IMR-90 (cell line): ENCODE measurements at regions not wholly inside any gene's neighbourhood (a gene's known extent, or its start where the extent isn't known, plus 50 kb on each side); places are given as distances from the start of the nearest gene placed in this dataset.

Experiments used
- ATAC-seq: fragments of 200-7000 bp; cut with Tn5 transposase; 2 replicates; pipeline ENCODE4 v1.9.1; 2020; ENCODE audit warnings: low read depth, mild to moderate bottlenecking, moderate library complexity
- BruUV-seq: library from RNA; stranded (reverse); fragments of 400-500 nt; replicated peaks from 2 replicates; lab custom pipeline; 2021; lab: Mats Ljungman, UMichigan
- CTCF ChIA-PET: fragments of 300-600 bp; formaldehyde crosslinking; extraction: SDS; loops from one replicate; lab custom pipeline; 2021; ENCODE audit warnings: antibody characterized with exemption; lab: Yijun Ruan, JAX
- POLR2A ChIA-PET: fragments of 300-600 bp; sonication (Branson Sonifier 250); formaldehyde crosslinking; loops from one replicate; lab custom pipeline; 2022; ENCODE audit warnings: antibody characterized with exemption; ENCODE audit not compliant: unreplicated experiment; lab: Charles Lee
- DNase-seq: peaks from one replicate; pipeline ENCODE4 v3.0.0; 2013
- H2AFZ ChIP-seq: replicated peaks from 2 replicates; pipeline ENCODE3; 2013; ENCODE audit warnings: low read length, mild to moderate bottlenecking; ENCODE audit not compliant: poor library complexity
- H2AK5ac ChIP-seq: 2 replicates; pipeline ENCODE4 v1.6.1; 2013; ENCODE audit warnings: low read depth, low read length, inconsistent platforms
- H2AK9ac ChIP-seq: replicated peaks from 2 replicates; pipeline ENCODE3; 2013; ENCODE audit warnings: mild to moderate bottlenecking, low read depth, low read length, moderate library complexity; ENCODE audit not compliant: poor library complexity
- H2BK120ac ChIP-seq: 2 replicates; pipeline ENCODE4 v1.6.1; 2013; ENCODE audit warnings: low read depth, low read length, inconsistent platforms
- H2BK15ac ChIP-seq: 3 replicates; pipeline ENCODE4 v1.6.1; 2013; ENCODE audit warnings: low read depth, low read length, inconsistent platforms
- H2BK20ac ChIP-seq: 2 replicates; pipeline ENCODE4 v1.6.1; 2013; ENCODE audit warnings: low read depth, mild to moderate bottlenecking, inconsistent platforms, low read length, moderate library complexity
- H2BK5ac ChIP-seq: 2 replicates; pipeline ENCODE4 v1.6.1; 2013; ENCODE audit warnings: mild to moderate bottlenecking, low read depth, low read length, inconsistent platforms; ENCODE audit not compliant: poor library complexity, severe bottlenecking
- H3K14ac ChIP-seq: replicated peaks from 2 replicates; pipeline ENCODE4 v1.6.1; 2013; ENCODE audit warnings: low read depth, low read length, inconsistent platforms
- H3K18ac ChIP-seq: 2 replicates; pipeline ENCODE4 v1.6.1; 2013; ENCODE audit warnings: low read depth, low read length, control low read depth
- H3K23ac ChIP-seq: 2 replicates; pipeline ENCODE4 v1.6.1; 2013; ENCODE audit warnings: low read depth, low read length, inconsistent platforms
- H3K27ac ChIP-seq: 2 replicates; pipeline ENCODE4 v1.5.1; 2013; ENCODE audit warnings: mild to moderate bottlenecking, control low read depth, low read length; ENCODE audit not compliant: insufficient read depth
- H3K27me3 ChIP-seq: 2 replicates; pipeline ENCODE4 v1.6.1; 2013; ENCODE audit warnings: low read length; ENCODE audit not compliant: control insufficient read depth, insufficient read depth
- H3K36me3 ChIP-seq: 2 replicates; pipeline ENCODE4 v1.6.1; 2013; ENCODE audit warnings: low read length, mixed read lengths; ENCODE audit not compliant: control insufficient read depth, insufficient read depth
- H3K4ac ChIP-seq: 2 replicates; pipeline ENCODE4 v1.6.1; 2013; ENCODE audit warnings: low read depth, low read length, inconsistent platforms
- H3K4me1 ChIP-seq: 2 replicates; pipeline ENCODE4 v1.6.1; 2013; ENCODE audit warnings: low read length, mixed read lengths; ENCODE audit not compliant: control insufficient read depth, insufficient read depth
- H3K4me2 ChIP-seq: 2 replicates; pipeline ENCODE4 v1.6.1; 2013; ENCODE audit warnings: low read depth, mild to moderate bottlenecking, control low read depth, low read length, moderate library complexity
- H3K4me3 ChIP-seq: 2 replicates; pipeline ENCODE4 v1.5.1; 2013; ENCODE audit warnings: low read depth, mild to moderate bottlenecking, control low read depth, low read length, moderate library complexity; ENCODE audit not compliant: insufficient read depth
- H3K56ac ChIP-seq: 2 replicates; pipeline ENCODE4 v1.6.1; 2013; ENCODE audit warnings: low read length, inconsistent platforms; ENCODE audit not compliant: insufficient read depth; ENCODE audit errors: extremely low read depth
- H3K79me1 ChIP-seq, 2 experiments: 2 replicates each; pipeline ENCODE4 v1.6.1; 2013; ENCODE audit warnings: low read length in 2 of 2, inconsistent platforms in 1 of 2, low read depth in 1 of 2
- H3K9ac ChIP-seq: 2 replicates; pipeline ENCODE4 v1.6.1; 2013; ENCODE audit warnings: low read depth, low read length, control low read depth
- H3K9me1 ChIP-seq: 2 replicates; pipeline ENCODE4 v1.6.1; 2013; ENCODE audit warnings: low read length, inconsistent platforms; ENCODE audit not compliant: insufficient read depth
- H3K9me3 ChIP-seq: 2 replicates; pipeline ENCODE4 v1.6.1; 2013; ENCODE audit warnings: low read length; ENCODE audit not compliant: control insufficient read depth, insufficient read depth
- H4K20me1 ChIP-seq: 2 replicates; pipeline ENCODE4 v1.6.1; 2013; ENCODE audit warnings: low read length, inconsistent platforms; ENCODE audit not compliant: insufficient read depth
- H4K5ac ChIP-seq: 2 replicates; pipeline ENCODE4 v1.6.1; 2013; ENCODE audit warnings: mild to moderate bottlenecking, low read depth, low read length, control low read depth
- H4K8ac ChIP-seq, 2 experiments: 2 replicates each; pipeline ENCODE4 v1.6.1; 2013; ENCODE audit warnings: low read depth in 2 of 2, low read length in 2 of 2, control low read depth in 1 of 2, inconsistent platforms in 1 of 2
- H4K91ac ChIP-seq: 2 replicates; pipeline ENCODE4 v1.6.1; 2013; ENCODE audit warnings: low read depth, low read length, inconsistent platforms; ENCODE audit not compliant: insufficient read depth
- BHLHE40 ChIP-seq: fragments of 150-350 bp; IDR thresholded peaks from 2 replicates; pipeline ENCODE4 v1.6.1; 2016; ENCODE audit warnings: mild to moderate bottlenecking, low read depth, low read length
- CEBPB ChIP-seq: IDR thresholded peaks from 2 replicates; pipeline ENCODE4 v1.6.1; 2012; ENCODE audit warnings: low read depth, low read length, improper control_type of control experiment
- CHD1 ChIP-seq: IDR thresholded peaks from 2 replicates; pipeline ENCODE4 v1.6.1; 2012; ENCODE audit warnings: low read depth, low read length, improper control_type of control experiment
- CTCF ChIP-seq: conservative IDR thresholded peaks from 2 replicates; pipeline ENCODE4 v1.5.1; 2012; ENCODE audit warnings: mild to moderate bottlenecking, low read depth, low read length, improper control_type of control experiment
- ELK1 ChIP-seq: fragments of 150-350 bp; IDR thresholded peaks from 2 replicates; pipeline ENCODE4 v1.6.1; 2016; ENCODE audit warnings: low read depth, mild to moderate bottlenecking, low read length, moderate library complexity, borderline replicate concordance
- FOS ChIP-seq: fragments of 150-350 bp; IDR thresholded peaks from 2 replicates; pipeline ENCODE4 v1.6.1; 2016; ENCODE audit warnings: low read depth, low read length
- MAFK ChIP-seq: IDR thresholded peaks from 2 replicates; pipeline ENCODE4 v1.6.1; 2012; ENCODE audit warnings: low read depth, low read length, improper control_type of control experiment
- MAZ ChIP-seq: IDR thresholded peaks from 2 replicates; pipeline ENCODE4 v1.6.1; 2012; ENCODE audit warnings: low read depth, mild to moderate bottlenecking, low read length, improper control_type of control experiment, moderate library complexity, borderline replicate concordance
- MXI1 ChIP-seq: IDR thresholded peaks from 2 replicates; pipeline ENCODE4 v1.6.1; 2012; ENCODE audit warnings: low read depth, mild to moderate bottlenecking, low read length, moderate library complexity, borderline replicate concordance
- NFE2L2 ChIP-seq: fragments of 150-350 bp; IDR thresholded peaks from 2 replicates; pipeline ENCODE4 v1.6.1; 2016; ENCODE audit warnings: low read depth, mild to moderate bottlenecking, low read length
- POLR2A ChIP-seq: IDR thresholded peaks from 2 replicates; pipeline ENCODE4 v1.6.1; 2012; ENCODE audit warnings: mild to moderate bottlenecking, low read depth, low read length
- RAD21 ChIP-seq: IDR thresholded peaks from 2 replicates; pipeline ENCODE4 v1.6.1; 2012; ENCODE audit warnings: low read length, improper control_type of control experiment
- RCOR1 ChIP-seq: IDR thresholded peaks from 2 replicates; pipeline ENCODE4 v1.6.1; 2012; ENCODE audit warnings: mild to moderate bottlenecking, low read length, improper control_type of control experiment; ENCODE audit not compliant: insufficient replicate concordance
- RFX5 ChIP-seq: IDR thresholded peaks from 2 replicates; pipeline ENCODE4 v1.8.0; 2012; ENCODE audit warnings: low read depth, mild to moderate bottlenecking, low read length, moderate library complexity
- SMC3 ChIP-seq: fragments of 150-350 bp; IDR thresholded peaks from 2 replicates; pipeline ENCODE4 v1.6.1; 2016; ENCODE audit warnings: low read depth, mild to moderate bottlenecking, antibody characterized with exemption, low read length, moderate library complexity
- USF2 ChIP-seq: fragments of 150-350 bp; IDR thresholded peaks from 2 replicates; pipeline ENCODE4 v1.6.1; 2017; ENCODE audit warnings: mild to moderate bottlenecking, antibody characterized with exemption, low read length, low read depth
- WGBS, 2 experiments: methylation state at CpG; one replicate each; pipeline versions ENCODE4 v1.1.5 to v1.1.7; 2013; ENCODE audit warnings: missing lambda C conversion rate in 2 of 2; ENCODE audit not compliant: insufficient read length in 1 of 2; ENCODE audit errors: extremely low coverage in 2 of 2; 5-methylcytosine and 5-hydroxymethylcytosine counted together
- dilution Hi-C: fragments of 300-500 bp; cut with HindIII; formaldehyde crosslinking; loops from one replicate; pipeline ENCODE4 v1.14.3; 2018; ENCODE audit warnings: low sequenced_read_pairs; ENCODE audit not compliant: unreplicated experiment
- in situ Hi-C: fragments of 300-500 bp; cut with MboI; formaldehyde crosslinking; loops from 3 replicates; pipeline ENCODE4 v1.14.3; 2019; ENCODE audit warnings: low sequenced_read_pairs, inconsistent platforms, mixed read lengths
- intact Hi-C: fragments of 100-400 bp; cut with micrococcal nuclease; formaldehyde crosslinking; loops from 2 replicates; pipeline ENCODE4 v1.10.0; 2022

GRCh38 chr3:164851905-164852304 is 226.4 kb downstream of the SI start:
- BruUV-seq = no TSS peak
- H3K36me3 ChIP-seq = no peaks in the 10 kb centered on the region
- no peak overlapping the region for H2BK120ac ChIP-seq
- H2AFZ ChIP-seq = no peak overlapping the region
- H3K18ac ChIP-seq = no peak overlapping the region
- no peak overlapping the region for H2BK15ac ChIP-seq
- DNase-seq (no peak), ATAC-seq (no peak)
- no peaks in the 10 kb centered on the region for H4K20me1 ChIP-seq
- no peaks in the 10 kb centered on the region for H3K4me1 ChIP-seq
- ChIA-PET CTCF (no interaction called here), POLR2A (no interaction called here)
- no peak overlapping the region for H3K4me2 ChIP-seq
- H3K23ac ChIP-seq = no peak overlapping the region
- H4K91ac ChIP-seq = no peak overlapping the region
- H2BK20ac ChIP-seq = no peak overlapping the region
- in situ Hi-C loops (no loop called here), intact Hi-C loops (no loop called here), dilution Hi-C loops (no loop called here)
- H2AK5ac ChIP-seq = no peak overlapping the region
- no peak overlapping the region for H2BK5ac ChIP-seq
- no peak overlapping the region for H3K9ac ChIP-seq
- H3K9me3 ChIP-seq = peaks cover 8% of the 10 kb centered on the region
- H3K4ac ChIP-seq = no peak overlapping the region
- H3K14ac ChIP-seq = no peak overlapping the region
- no peak overlapping the region for H4K8ac ChIP-seq
- WGBS, 2 experiments = no CpG with 5 or more reads among the region's 1 CpG
- H3K56ac ChIP-seq = no peak overlapping the region
- H3K9me1 ChIP-seq = no peaks in the 10 kb centered on the region
- no peaks in the 10 kb centered on the region for H3K27me3 ChIP-seq
- H4K5ac ChIP-seq = no peak overlapping the region
- H3K27ac ChIP-seq = no peak overlapping the region
- no peak overlapping the region for H3K4me3 ChIP-seq
- H2AK9ac ChIP-seq = no peak overlapping the region
- TF ChIP-seq USF2 (no peak), ELK1 (no peak), MAZ (no peak), RFX5 (no peak), CTCF (no peak), RCOR1 (no peak), CHD1 (no peak), NFE2L2 (no peak), MXI1 (no peak), FOS (no peak), MAFK (no peak), SMC3 (no peak), POLR2A (no peak), RAD21 (no peak), BHLHE40 (no peak), CEBPB (no peak)
- H3K79me1 ChIP-seq = no peaks in the 10 kb centered on the region
